GM12878 (cell line): ENCODE measurements at regions not wholly inside any gene's neighbourhood (a gene's known extent, or its start where the extent isn't known, plus 50 kb on each side); places are given as distances from the start of the nearest gene placed in this dataset.

Experiments
- ATAC-seq: fragments of 200-7000 bp; cut with Tn5 transposase; 3 replicates; pipeline ENCODE4 v1.9.1; 2020; ENCODE audit warnings: mild to moderate bottlenecking, moderate library complexity
- BruUV-seq: library from RNA; stranded (reverse); fragments of 400-500 nt; replicated peaks from 2 replicates; lab custom pipeline; 2021; lab: Mats Ljungman, UMichigan
- CTCF ChIA-PET: fragments of 300-600 bp; sonication (Branson Sonifier 250); formaldehyde crosslinking; extraction: SDS; loops from one replicate; lab custom pipeline; 2021; ENCODE audit warnings: inconsistent platforms; lab: Yijun Ruan, JAX
- POLR2A ChIA-PET: fragments of 350-600 bp; formaldehyde crosslinking; extraction: SDS; loops from one replicate; lab custom pipeline; 2021; ENCODE audit warnings: inconsistent platforms; lab: Charles Lee
- RAD21 ChIA-PET: fragments of 300-600 bp; sonication (Branson Sonifier 250); formaldehyde crosslinking; loops from one replicate; lab custom pipeline; 2023; ENCODE audit warnings: antibody characterized with exemption; ENCODE audit not compliant: unreplicated experiment; lab: Charles Lee
- SMC1A ChIA-PET: fragments of 300-600 bp; sonication (Branson Sonifier 250); formaldehyde crosslinking; loops from one replicate; lab custom pipeline; 2023; ENCODE audit not compliant: unreplicated experiment, uncharacterized antibody; lab: Charles Lee
- DNase-seq: peaks from one replicate; pipeline ENCODE4 v3.0.0-alpha.2; 2011; ENCODE audit warnings: low read depth, low spot score
- FAIRE-seq: peaks from 3 replicates; lab custom pipeline; 2011; peaks lifted over from hg19 to GRCh38; lab: Jason Lieb, UNC
- H2AFZ ChIP-seq: 2 replicates; pipeline ENCODE4 v1.6.0; 2011; ENCODE audit warnings: low read depth, low read length, control low read depth; ENCODE audit not compliant: control insufficient read depth
- H3K27ac ChIP-seq: 2 replicates; pipeline ENCODE4 v1.5.1; 2011; ENCODE audit warnings: control low read depth; ENCODE audit not compliant: control insufficient read depth, insufficient read depth
- H3K27me3 ChIP-seq, 2 experiments: replicated peaks in 1 of 2; 2 replicates each; pipeline versions ENCODE4 v1.6.0 to v1.6.1; 2011; ENCODE audit warnings: low read length in 1 of 2; ENCODE audit not compliant: control insufficient read depth in 2 of 2, insufficient read depth in 2 of 2
- H3K36me3 ChIP-seq, 2 experiments: 2 replicates each; pipeline ENCODE4 v1.5.1; 2011; ENCODE audit warnings: low read length in 1 of 2; ENCODE audit not compliant: control insufficient read depth in 2 of 2, insufficient read depth in 2 of 2
- H3K4me1 ChIP-seq: 2 replicates; pipeline ENCODE4 v1.6.1; 2011; ENCODE audit warnings: mild to moderate bottlenecking, low read length, moderate library complexity, mixed read lengths; ENCODE audit not compliant: control insufficient read depth, insufficient read depth
- H3K4me2 ChIP-seq: 2 replicates; pipeline ENCODE4 v1.6.0; 2011; ENCODE audit warnings: control low read depth; ENCODE audit not compliant: control insufficient read depth, insufficient read depth
- H3K4me3 ChIP-seq: fragments of 200-600 bp; sonication (generic); 2 replicates; pipeline ENCODE4 v1.5.1; 2016
- H3K79me2 ChIP-seq: 2 replicates; pipeline ENCODE4 v1.6.0; 2011; ENCODE audit warnings: low read length; ENCODE audit not compliant: control insufficient read depth, insufficient read depth
- H3K9ac ChIP-seq: 2 replicates; pipeline ENCODE4 v1.8.0; 2011; ENCODE audit warnings: low read length, control low read depth, mixed read lengths; ENCODE audit not compliant: control insufficient read depth, insufficient read depth
- H3K9me3 ChIP-seq: replicated peaks from 3 replicates; pipeline ENCODE4 v1.5.1; 2011; ENCODE audit warnings: mild to moderate bottlenecking, low read length; ENCODE audit not compliant: control insufficient read depth, insufficient read depth
- H4K20me1 ChIP-seq: 2 replicates; pipeline ENCODE4 v1.6.0; 2011; ENCODE audit not compliant: control insufficient read depth, insufficient read depth
- ATF7 ChIP-seq: fragments of 450-650 bp; IDR thresholded peaks from 2 replicates; pipeline ENCODE4 v1.6.1; 2016; ENCODE audit warnings: low read depth, mild to moderate bottlenecking
- CREB1 ChIP-seq: IDR thresholded peaks from 2 replicates; pipeline ENCODE4 v1.6.1; 2012; ENCODE audit warnings: low read depth, mild to moderate bottlenecking, inconsistent platforms
- KLF5 ChIP-seq: fragments of 450-650 bp; IDR thresholded peaks from 2 replicates; pipeline ENCODE4 v1.6.1; 2014; ENCODE audit warnings: mild to moderate bottlenecking; ENCODE audit not compliant: partially characterized antibody
- MYC ChIP-seq: IDR thresholded peaks from 2 replicates; pipeline ENCODE4 v1.6.1; 2011; ENCODE audit warnings: mild to moderate bottlenecking, low read length, moderate library complexity, inconsistent platforms; ENCODE audit not compliant: insufficient read depth, insufficient replicate concordance, insufficient read length, severe bottlenecking
- NR2F1 ChIP-seq: fragments of 450-650 bp; conservative IDR thresholded peaks from 2 replicates; pipeline ENCODE4 v1.6.1; 2017; ENCODE audit warnings: mild to moderate bottlenecking
- SKIL ChIP-seq: fragments of 450-650 bp; IDR thresholded peaks from 2 replicates; pipeline ENCODE4 v1.6.1; 2017; ENCODE audit warnings: mild to moderate bottlenecking, low read depth, inconsistent platforms; ENCODE audit not compliant: poor library complexity, severe bottlenecking
- WGBS: methylation state at CpG from one replicate; pipeline ENCODE4 v1.1.6; 2016; ENCODE audit warnings: low lambda C conversion rate; ENCODE audit not compliant: insufficient replicate concordance, insufficient coverage; ENCODE audit errors: missing lambda C conversion rate; 5-methylcytosine and 5-hydroxymethylcytosine counted together
- in situ Hi-C: fragments of 300-500 bp; cut with MboI; formaldehyde crosslinking; loops from 9 replicates; pipeline ENCODE4 v1.14.3; 2018; ENCODE audit warnings: mixed read lengths
- intact Hi-C: fragments of 100-400 bp; cut with micrococcal nuclease; formaldehyde crosslinking; loops from one replicate; pipeline ENCODE4 v1.14.2; 2022; ENCODE audit not compliant: unreplicated experiment

- in situ Hi-C loops (no loop called here), intact Hi-C loops (no loop called here)
- Histone ChIP-seq H3K79me2 (no peaks in the 10 kb centered on the region), H3K27ac (no peak overlapping the region), H3K4me2 (no peak overlapping the region), H3K4me3 (no peak overlapping the region), H3K4me1 (no peaks in the 10 kb centered on the region), H3K36me3 (no peaks in the 10 kb centered on the region), H3K9ac (no peak overlapping the region), H2AFZ (no peak overlapping the region), H4K20me1 (no peaks in the 10 kb centered on the region), H3K27me3 (no peaks in the 10 kb centered on the region), H3K9me3 (no peaks in the 10 kb centered on the region; the same call in 2 of the 3 replicates)
- ChIA-PET POLR2A (no interaction called here), SMC1A (no interaction called here), RAD21 (no interaction called here), CTCF (no interaction called here)
- 17% methylated on average over 12 of the region's 12 CpGs for WGBS
- no peak for TF ChIP-seq CREB1
- TF ChIP-seq NR2F1: no peak
- no peak for TF ChIP-seq KLF5
- TF ChIP-seq SKIL: no peak
- TF ChIP-seq ATF7: no peak
- no peak for TF ChIP-seq MYC
- FAIRE-seq: no peak
- DNase-seq: no peak
- no TSS peak for BruUV-seq
- ATAC-seq: no peak
These were observed 149.4 kb upstream of the HS3ST3A1 start for GRCh38 chr17:13750816-13751793.
